Activated CD4-positive, alpha-beta T cell treated with anti-CD3 and anti-CD28 coated beads for 36 hours (primary cell): ENCODE measurements at regions not wholly inside any gene's neighbourhood (a gene's known extent, or its start where the extent isn't known, plus 50 kb on each side); places are given as distances from the start of the nearest gene placed in this dataset.

Experiments used
- ATAC-seq: fragments of 200-7000 bp; cut with Tn5 transposase; one replicate; pipeline ENCODE4 v1.10.0; 2021; ENCODE audit warnings: mild to moderate bottlenecking, moderate library complexity
- CTCF ChIA-PET: fragments of 350-600 bp; sonication (Branson Sonifier 250); formaldehyde crosslinking; loops from one replicate; lab custom pipeline; 2021; ENCODE audit warnings: antibody characterized with exemption; lab: Charles Lee
- POLR2A ChIA-PET: fragments of 350-600 bp; sonication (Branson Sonifier 250); formaldehyde crosslinking; loops from one replicate; lab custom pipeline; 2021; ENCODE audit warnings: antibody characterized with exemption, inconsistent platforms; lab: Charles Lee
- DNase-seq: peaks from one replicate; pipeline ENCODE4 v3.0.0-alpha.2; 2020
- H3K27ac Mint-ChIP-seq: one replicate; pipeline ENCODE4 v1.8.0; 2021; ENCODE audit warnings: mixed read lengths
- H3K27me3 Mint-ChIP-seq: one replicate; pipeline ENCODE4 v1.8.0; 2021; ENCODE audit warnings: mixed read lengths
- H3K36me3 Mint-ChIP-seq: one replicate; pipeline ENCODE4 v1.8.0; 2021; ENCODE audit warnings: low read depth, mixed read lengths
- H3K4me1 Mint-ChIP-seq: one replicate; pipeline ENCODE4 v1.8.0; 2021; ENCODE audit warnings: mixed read lengths
- H3K4me3 Mint-ChIP-seq: one replicate; pipeline ENCODE4 v1.8.0; 2021; ENCODE audit warnings: mild to moderate bottlenecking, moderate library complexity, mixed read lengths
- H3K9me3 Mint-ChIP-seq: one replicate; pipeline ENCODE4 v1.8.0; 2021; ENCODE audit warnings: low read depth, mixed read lengths
- intact Hi-C, 2 experiments: fragments of 100-400 bp; cut with DNase I in 1 of 2; cut with micrococcal nuclease in 1 of 2; formaldehyde crosslinking; loops; one replicate each; pipeline versions ENCODE4 v1.14.2 to v1.15.1; 2022 to 2024; cut with DNase I, micrococcal nuclease

DNA sequence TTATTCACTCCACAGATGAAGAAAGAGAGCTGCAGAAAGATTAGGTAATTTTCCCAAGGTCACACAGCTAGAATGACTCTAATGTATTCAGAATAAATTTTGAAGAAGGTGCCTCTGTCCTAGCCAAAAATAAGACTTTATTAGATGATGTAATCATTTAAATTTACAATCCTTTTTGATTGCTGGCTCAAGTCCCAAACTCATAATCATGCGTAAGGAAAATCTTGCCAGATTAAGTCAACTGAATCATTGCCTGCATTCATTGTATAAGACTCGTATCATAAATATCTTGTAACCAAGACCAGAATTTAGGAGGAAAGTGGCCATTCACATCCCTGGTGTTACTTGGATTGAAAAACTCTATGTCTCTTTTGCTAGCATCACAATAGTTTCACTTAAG lies 53.1 kb upstream of the STK39 start:
- Mint-ChIP-seq H3K4me3 (no peak overlapping the region), H3K27me3 (peaks cover 3% of the 10 kb centered on the region), H3K36me3 (no peaks in the 10 kb centered on the region), H3K4me1 (no peaks in the 10 kb centered on the region), H3K9me3 (peaks cover 2% of the 10 kb centered on the region), H3K27ac (no peak overlapping the region)
- POLR2A ChIA-PET: no interaction called here
- ATAC-seq: no peak
- no peak for DNase-seq
- CTCF ChIA-PET: interaction anchor here (0.7 kb wide), 1 partner anchor 526 kb away, joined by 3 read pairs; no protein-coding TSS in a partner anchor
- intact Hi-C loops: no loop called here

DNA sequence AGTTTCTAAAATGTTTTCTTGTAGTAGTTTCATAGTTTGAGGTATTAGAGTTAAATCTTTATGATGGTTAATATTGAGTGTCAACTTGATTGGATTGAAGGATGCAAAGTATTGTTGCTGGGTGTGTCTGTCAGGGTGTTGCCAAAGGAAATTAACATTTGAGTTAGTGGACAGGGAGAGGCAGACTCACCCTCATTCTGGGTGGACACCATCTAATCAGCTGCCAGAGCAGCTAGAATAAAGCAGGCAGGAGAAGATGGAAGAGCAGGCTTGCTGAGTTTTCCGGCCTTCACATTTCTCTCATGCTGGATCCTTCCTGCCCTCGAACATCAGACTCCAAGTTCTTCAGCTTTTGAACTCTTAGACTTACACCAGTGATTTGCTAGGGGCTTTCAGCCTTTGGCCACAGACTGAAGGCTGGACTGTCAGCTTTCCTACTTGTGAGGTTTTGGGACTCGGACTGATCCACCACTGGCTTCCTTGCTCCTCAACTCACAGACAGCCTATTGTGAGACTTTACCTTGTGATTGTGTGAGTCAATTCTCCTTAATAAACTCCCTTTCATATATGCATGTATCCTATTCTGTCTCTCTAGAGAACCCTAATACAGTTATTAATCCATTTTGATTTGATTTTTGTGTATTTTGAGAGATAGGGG lies 56.8 kb upstream of the STK39 start:
- no peak overlapping the region for H3K4me3 Mint-ChIP-seq
- ATAC-seq: no peak
- no peak overlapping the region for H3K27ac Mint-ChIP-seq
- CTCF ChIA-PET: no interaction called here
- no peaks in the 10 kb centered on the region for H3K36me3 Mint-ChIP-seq
- H3K4me1 Mint-ChIP-seq: no peaks in the 10 kb centered on the region
- no peak for DNase-seq
- intact Hi-C loops: no loop called here
- peaks cover 23% of the 10 kb centered on the region for H3K9me3 Mint-ChIP-seq
- peaks cover 3% of the 10 kb centered on the region for H3K27me3 Mint-ChIP-seq
- POLR2A ChIA-PET: no interaction called here

DNA sequence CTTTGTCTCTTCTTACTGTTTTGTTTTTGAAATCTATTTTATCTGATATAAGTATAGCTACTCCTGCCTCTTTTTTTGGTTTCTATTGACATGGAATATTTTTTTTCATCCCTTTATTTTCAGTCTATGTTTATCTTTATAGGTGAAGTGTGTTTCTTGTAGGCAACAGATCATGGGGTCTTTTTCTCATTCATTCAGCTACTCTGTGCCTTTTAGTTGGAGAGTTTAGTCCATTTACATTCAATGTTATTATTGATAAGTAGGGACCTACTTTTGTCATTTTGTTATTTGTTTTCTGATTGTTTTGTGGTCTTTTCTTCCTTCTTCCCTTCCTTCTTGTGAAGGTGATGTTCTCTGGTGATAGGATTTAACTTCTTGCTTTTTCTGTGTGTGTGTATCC lies 60.0 kb upstream of the STK39 start:
- no peaks in the 10 kb centered on the region for H3K4me1 Mint-ChIP-seq
- H3K4me3 Mint-ChIP-seq: no peak overlapping the region
- H3K27me3 Mint-ChIP-seq: peaks cover 3% of the 10 kb centered on the region
- ChIA-PET POLR2A (no interaction called here), CTCF (interaction anchor here (0.9 kb wide), 1 partner anchor 183 kb away, joined by 3 read pairs; no protein-coding TSS in a partner anchor)
- intact Hi-C loops: no loop called here
- H3K36me3 Mint-ChIP-seq: no peaks in the 10 kb centered on the region
- H3K9me3 Mint-ChIP-seq: peaks cover 23% of the 10 kb centered on the region
- H3K27ac Mint-ChIP-seq: no peak overlapping the region
- ATAC-seq (no peak), DNase-seq (no peak)

DNA sequence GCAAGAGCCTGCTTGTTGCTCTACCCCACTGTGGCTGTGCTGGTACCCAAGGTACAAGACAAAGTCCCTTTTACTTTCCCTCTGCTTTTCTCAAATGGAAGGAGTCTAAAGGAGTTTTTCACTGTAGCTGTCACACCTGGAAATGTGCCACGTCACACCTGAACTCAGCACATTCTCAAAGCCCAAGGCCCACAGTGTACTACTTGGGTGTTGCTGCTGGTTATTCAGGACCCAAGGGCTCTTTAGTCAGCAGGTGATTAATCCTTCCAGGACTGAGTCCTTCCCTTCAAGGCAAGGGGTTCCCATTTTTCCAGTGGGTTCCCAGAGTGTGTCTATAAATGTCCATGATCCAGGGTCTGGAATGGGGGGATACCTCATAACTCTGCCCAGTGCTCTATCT lies 63.2 kb upstream of the STK39 start:
- Mint-ChIP-seq H3K36me3 (no peaks in the 10 kb centered on the region), H3K27me3 (no peaks in the 10 kb centered on the region), H3K27ac (no peak overlapping the region), H3K4me1 (no peaks in the 10 kb centered on the region), H3K9me3 (peaks cover 19% of the 10 kb centered on the region), H3K4me3 (no peak overlapping the region)
- DNase-seq: no peak
- intact Hi-C loops: no loop called here
- ChIA-PET POLR2A (no interaction called here), CTCF (no interaction called here)
- ATAC-seq: no peak

DNA sequence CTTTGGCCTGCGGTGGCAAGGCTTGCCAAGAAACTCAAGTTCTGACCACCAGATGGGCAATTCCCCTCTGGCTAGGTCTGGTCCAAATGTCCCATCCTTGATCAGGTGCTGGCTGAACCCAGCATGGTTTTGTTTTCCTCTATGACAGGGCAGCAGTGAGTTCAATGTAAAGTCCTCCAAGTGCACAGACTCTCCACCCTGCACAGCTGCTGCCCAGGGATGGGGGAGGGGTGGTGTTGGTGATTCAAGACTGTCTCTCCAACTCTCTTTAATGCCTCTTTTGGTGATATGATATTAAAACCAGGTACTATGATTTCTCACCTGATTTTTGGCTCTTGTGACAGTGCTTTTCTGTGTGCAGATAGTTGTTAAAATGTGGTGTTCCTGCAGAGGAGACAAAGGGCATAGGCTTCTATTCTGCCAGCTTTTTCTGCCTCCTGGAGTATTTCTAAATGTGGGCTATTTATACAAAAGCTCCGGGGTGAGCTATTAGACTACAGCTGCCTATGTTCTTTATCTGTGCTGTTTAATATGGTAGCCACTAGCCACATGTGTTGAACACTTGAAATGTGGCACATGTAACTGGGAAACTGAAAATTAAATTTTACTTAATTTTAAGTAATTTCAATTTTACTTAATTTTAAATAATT lies 64.0 kb upstream of the STK39 start:
- Mint-ChIP-seq H3K4me3 (no peak overlapping the region), H3K9me3 (peaks cover 11% of the 10 kb centered on the region), H3K27ac (no peak overlapping the region), H3K4me1 (no peaks in the 10 kb centered on the region), H3K36me3 (no peaks in the 10 kb centered on the region), H3K27me3 (no peaks in the 10 kb centered on the region)
- CTCF ChIA-PET: interaction anchor here (0.7 to 1.0 kb wide), 2 partner anchors 10 to 18 kb away, joined by 3 to 5 read pairs; no protein-coding TSS in a partner anchor
- DNase-seq (no peak), ATAC-seq (no peak)
- POLR2A ChIA-PET: no interaction called here
- intact Hi-C loops: no loop called here

DNA sequence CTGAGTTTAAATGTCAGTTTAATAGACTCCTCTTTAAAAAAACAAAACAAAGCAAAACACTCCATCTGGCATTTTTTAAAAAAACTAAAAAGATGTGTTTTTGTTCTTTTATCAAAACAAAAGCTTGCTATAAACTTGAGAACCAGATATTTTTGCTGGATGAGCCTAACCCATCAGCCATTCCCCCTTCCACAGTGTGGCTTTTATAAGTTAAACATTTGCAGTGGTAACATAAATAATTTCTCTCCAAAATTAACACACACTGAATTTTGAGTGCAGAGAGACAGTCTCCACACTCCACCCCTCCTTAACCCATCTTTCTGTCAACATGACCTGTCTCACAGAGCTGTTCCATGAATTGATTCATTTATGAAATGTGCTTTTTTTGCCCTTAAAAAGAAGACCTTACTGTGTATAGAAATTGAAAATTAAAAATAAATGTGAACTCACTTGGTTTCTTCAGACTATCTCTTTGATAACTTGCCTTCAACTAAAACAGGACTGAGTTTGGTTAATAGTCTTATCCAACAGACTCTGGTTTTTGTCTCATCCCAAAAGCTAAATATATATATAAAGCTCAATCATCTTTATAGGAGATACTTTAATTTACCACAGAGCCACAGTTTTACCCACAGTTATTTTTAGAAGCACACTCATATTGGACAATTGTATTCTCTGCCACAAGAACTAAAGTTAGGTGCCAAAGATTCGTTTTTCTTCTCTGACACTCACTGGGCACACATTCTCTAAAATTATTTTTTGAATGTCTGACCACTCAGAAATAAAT lies 64.8 kb upstream of the STK39 start:
- H3K36me3 Mint-ChIP-seq: no peaks in the 10 kb centered on the region
- no peaks in the 10 kb centered on the region for H3K4me1 Mint-ChIP-seq
- H3K4me3 Mint-ChIP-seq: no peak overlapping the region
- ATAC-seq: no peak
- intact Hi-C loops: no loop called here
- DNase-seq: no peak
- no peaks in the 10 kb centered on the region for H3K27me3 Mint-ChIP-seq
- no peak overlapping the region for H3K27ac Mint-ChIP-seq
- peaks cover 6% of the 10 kb centered on the region for H3K9me3 Mint-ChIP-seq
- ChIA-PET POLR2A (no interaction called here), CTCF (interaction anchor here (0.7 to 1.0 kb wide), 3 partner anchors 9 to 26 kb away, joined by 3 to 5 read pairs (median 3); no protein-coding TSS in a partner anchor)

DNA sequence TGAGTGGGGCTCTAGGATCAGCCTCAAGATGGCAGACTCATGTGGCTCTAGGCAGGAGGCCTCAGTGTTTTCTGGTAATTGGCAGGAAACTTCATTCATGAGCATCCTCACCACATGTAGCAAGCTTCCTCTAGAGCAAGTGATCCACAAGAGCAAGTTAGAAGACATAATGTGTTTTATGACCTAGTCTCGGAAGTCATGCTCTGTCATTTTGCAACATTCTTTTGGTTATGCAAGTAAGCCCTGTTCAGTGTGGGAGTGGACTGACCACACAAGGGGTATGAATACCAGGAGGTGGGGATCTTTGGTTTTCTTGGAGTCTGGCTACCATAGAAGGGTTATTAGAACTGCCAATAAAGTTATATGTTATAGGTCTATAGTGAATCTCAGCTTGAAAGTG lies 66.8 kb upstream of the STK39 start:
- no peaks in the 10 kb centered on the region for H3K27me3 Mint-ChIP-seq
- ChIA-PET POLR2A (no interaction called here), CTCF (interaction anchor here (1.1 kb wide), 1 partner anchor 22 kb away, joined by 4 read pairs; no protein-coding TSS in a partner anchor)
- DNase-seq: no peak
- no peaks in the 10 kb centered on the region for H3K9me3 Mint-ChIP-seq
- no peaks in the 10 kb centered on the region for H3K36me3 Mint-ChIP-seq
- no peaks in the 10 kb centered on the region for H3K4me1 Mint-ChIP-seq
- intact Hi-C loops: no loop called here
- H3K27ac Mint-ChIP-seq: no peak overlapping the region
- no peak for ATAC-seq
- H3K4me3 Mint-ChIP-seq: no peak overlapping the region

DNA sequence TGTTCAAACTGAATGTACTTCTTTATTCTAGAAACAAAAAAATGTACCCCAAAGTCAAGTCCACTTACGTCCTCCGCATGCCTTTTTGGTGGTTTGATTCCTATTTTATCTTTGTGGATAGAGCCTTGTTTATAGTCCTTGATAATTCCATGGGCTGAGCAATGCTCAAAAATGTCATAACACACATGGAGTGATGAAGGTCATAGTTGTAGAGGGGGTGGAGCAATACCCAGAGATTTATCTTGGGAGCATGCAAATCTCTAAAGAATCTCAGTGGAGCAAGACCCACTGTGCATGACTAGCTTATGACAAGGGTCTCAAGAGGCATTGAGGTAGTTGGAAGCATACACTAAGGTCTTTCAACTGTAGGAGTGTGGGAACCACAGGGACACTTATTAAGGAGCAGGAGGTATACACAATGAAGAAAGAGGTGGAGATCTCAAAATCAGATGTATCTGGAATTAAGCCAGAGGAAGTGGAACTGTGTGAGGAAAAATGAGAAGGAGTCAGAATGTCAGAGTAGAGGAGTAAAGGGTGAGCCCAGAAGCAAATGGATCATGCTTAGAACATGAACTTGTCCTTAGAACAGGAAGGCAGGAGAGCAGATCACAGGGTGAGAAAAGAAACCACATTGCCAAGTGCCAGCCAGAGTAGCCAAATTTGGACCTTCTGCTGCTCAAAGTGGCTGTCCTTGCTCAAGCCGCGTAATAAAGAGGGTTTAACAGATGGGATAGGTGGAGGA lies 68.1 kb upstream of the STK39 start:
- ChIA-PET CTCF (interaction anchor here (0.6 kb wide), 1 partner anchor 855 kb away, joined by 3 read pairs; no protein-coding TSS in a partner anchor), POLR2A (no interaction called here)
- H3K27ac Mint-ChIP-seq: no peak overlapping the region
- no peaks in the 10 kb centered on the region for H3K4me1 Mint-ChIP-seq
- ATAC-seq: no peak
- H3K36me3 Mint-ChIP-seq: no peaks in the 10 kb centered on the region
- H3K27me3 Mint-ChIP-seq: no peaks in the 10 kb centered on the region
- no peak overlapping the region for H3K4me3 Mint-ChIP-seq
- intact Hi-C loops: no loop called here
- DNase-seq: no peak
- no peaks in the 10 kb centered on the region for H3K9me3 Mint-ChIP-seq

DNA sequence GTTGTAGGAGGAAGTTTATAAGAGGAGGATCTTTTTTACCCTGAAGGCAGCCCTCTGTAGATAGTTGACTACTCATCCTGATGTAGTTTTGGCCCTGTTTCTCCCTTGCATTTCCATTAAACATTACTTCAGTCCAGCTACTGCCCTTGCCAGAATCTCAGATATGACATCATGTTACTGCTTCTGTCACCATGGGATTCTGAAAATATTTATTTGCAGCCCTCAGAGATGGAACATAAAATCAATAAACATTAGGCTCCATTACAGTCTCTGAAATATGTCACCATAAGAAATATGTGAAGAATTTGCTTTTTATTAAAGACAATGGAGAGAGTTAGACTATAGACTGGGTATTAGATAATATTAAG lies 68.7 kb upstream of the STK39 start:
- Mint-ChIP-seq H3K27me3 (no peaks in the 10 kb centered on the region), H3K4me3 (no peak overlapping the region), H3K27ac (no peak overlapping the region), H3K4me1 (no peaks in the 10 kb centered on the region), H3K9me3 (no peaks in the 10 kb centered on the region), H3K36me3 (no peaks in the 10 kb centered on the region)
- ATAC-seq (no peak), DNase-seq (no peak)
- POLR2A ChIA-PET: no interaction called here
- intact Hi-C loops: no loop called here
- CTCF ChIA-PET: interaction anchor here (0.6 kb wide), 1 partner anchor 856 kb away, joined by 3 read pairs; no protein-coding TSS in a partner anchor

DNA sequence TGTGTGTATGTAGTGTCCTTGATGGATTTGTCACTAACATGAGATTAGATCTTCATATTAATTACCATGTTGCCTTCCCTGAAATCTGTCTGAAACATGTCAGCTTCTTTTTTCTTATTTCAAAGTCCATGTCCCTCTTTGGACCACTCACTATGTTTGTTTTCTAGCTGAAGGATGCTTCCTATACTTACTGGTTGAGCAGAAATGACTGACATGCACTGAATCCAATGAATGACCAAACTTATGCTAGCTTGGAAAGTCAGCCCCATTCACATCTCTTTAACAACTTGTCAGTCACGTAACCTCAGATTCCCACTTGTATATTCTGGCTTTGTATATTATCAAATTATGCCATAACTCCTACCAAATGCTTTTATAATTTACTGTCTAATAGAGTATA lies 69.9 kb upstream of the STK39 start:
- DNase-seq (no peak), ATAC-seq (no peak)
- intact Hi-C loops: no loop called here
- no peaks in the 10 kb centered on the region for H3K36me3 Mint-ChIP-seq
- H3K27ac Mint-ChIP-seq: no peak overlapping the region
- no peaks in the 10 kb centered on the region for H3K4me1 Mint-ChIP-seq
- H3K9me3 Mint-ChIP-seq: no peaks in the 10 kb centered on the region
- ChIA-PET POLR2A (no interaction called here), CTCF (no interaction called here)
- peaks cover 4% of the 10 kb centered on the region for H3K27me3 Mint-ChIP-seq
- H3K4me3 Mint-ChIP-seq: no peak overlapping the region

DNA sequence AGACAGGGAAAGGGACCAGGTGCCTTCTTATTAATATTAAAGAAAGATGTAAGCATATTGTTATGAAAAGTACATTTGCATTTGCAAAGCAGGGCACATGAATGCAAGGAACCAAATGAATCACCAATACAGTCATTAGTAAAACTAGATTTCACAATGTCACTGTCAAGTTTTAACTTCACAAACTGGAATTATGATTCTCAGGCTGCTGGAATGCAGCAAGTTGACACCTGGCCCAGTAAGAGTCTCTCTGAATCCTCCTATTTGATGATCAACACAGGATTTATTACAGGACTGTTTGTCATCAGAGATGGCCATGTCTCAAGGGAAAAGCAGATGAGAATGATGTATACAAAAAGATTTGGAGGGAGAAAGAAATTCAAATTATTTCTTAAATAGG lies 72.9 kb upstream of the STK39 start:
- no peaks in the 10 kb centered on the region for H3K36me3 Mint-ChIP-seq
- H3K27ac Mint-ChIP-seq: no peak overlapping the region
- no peak overlapping the region for H3K4me3 Mint-ChIP-seq
- POLR2A ChIA-PET: no interaction called here
- peaks cover 20% of the 10 kb centered on the region for H3K27me3 Mint-ChIP-seq
- H3K9me3 Mint-ChIP-seq: no peaks in the 10 kb centered on the region
- CTCF ChIA-PET: no interaction called here
- intact Hi-C loops: no loop called here
- peaks cover 7% of the 10 kb centered on the region for H3K4me1 Mint-ChIP-seq
- DNase-seq (no peak), ATAC-seq (no peak)
